GM12878 (cell line): ENCODE measurements at regions not wholly inside any gene's neighbourhood (a gene's known extent, or its start where the extent isn't known, plus 50 kb on each side); places are given as distances from the start of the nearest gene placed in this dataset.
"Not testable (repeated sequence)": the region's sequence is repeated elsewhere in the genome, so short reads cannot be mapped to it uniquely, and the experiment has no call there.

ENCODE experiments used
- ATAC-seq: fragments of 200-7000 bp; cut with Tn5 transposase; 3 replicates; pipeline ENCODE4 v1.9.1; 2020; ENCODE audit warnings: mild to moderate bottlenecking, moderate library complexity
- BruUV-seq: library from RNA; stranded (reverse); fragments of 400-500 nt; replicated peaks from 2 replicates; lab custom pipeline; 2021; lab: Mats Ljungman, UMichigan
- CTCF ChIA-PET: fragments of 300-600 bp; sonication (Branson Sonifier 250); formaldehyde crosslinking; extraction: SDS; loops from one replicate; lab custom pipeline; 2021; ENCODE audit warnings: inconsistent platforms; lab: Yijun Ruan, JAX
- POLR2A ChIA-PET: fragments of 350-600 bp; formaldehyde crosslinking; extraction: SDS; loops from one replicate; lab custom pipeline; 2021; ENCODE audit warnings: inconsistent platforms; lab: Charles Lee
- RAD21 ChIA-PET: fragments of 300-600 bp; sonication (Branson Sonifier 250); formaldehyde crosslinking; loops from one replicate; lab custom pipeline; 2023; ENCODE audit warnings: antibody characterized with exemption; ENCODE audit not compliant: unreplicated experiment; lab: Charles Lee
- SMC1A ChIA-PET: fragments of 300-600 bp; sonication (Branson Sonifier 250); formaldehyde crosslinking; loops from one replicate; lab custom pipeline; 2023; ENCODE audit not compliant: unreplicated experiment, uncharacterized antibody; lab: Charles Lee
- DNase-seq: peaks from one replicate; pipeline ENCODE4 v3.0.0-alpha.2; 2011; ENCODE audit warnings: low read depth, low spot score
- FAIRE-seq: peaks from 3 replicates; lab custom pipeline; 2011; peaks lifted over from hg19 to GRCh38; lab: Jason Lieb, UNC
- H2AFZ ChIP-seq: 2 replicates; pipeline ENCODE4 v1.6.0; 2011; ENCODE audit warnings: low read depth, low read length, control low read depth; ENCODE audit not compliant: control insufficient read depth
- H3K27ac ChIP-seq: 2 replicates; pipeline ENCODE4 v1.5.1; 2011; ENCODE audit warnings: control low read depth; ENCODE audit not compliant: control insufficient read depth, insufficient read depth
- H3K27me3 ChIP-seq, 2 experiments: replicated peaks in 1 of 2; 2 replicates each; pipeline versions ENCODE4 v1.6.0 to v1.6.1; 2011; ENCODE audit warnings: low read length in 1 of 2; ENCODE audit not compliant: control insufficient read depth in 2 of 2, insufficient read depth in 2 of 2
- H3K36me3 ChIP-seq, 2 experiments: 2 replicates each; pipeline ENCODE4 v1.5.1; 2011; ENCODE audit warnings: low read length in 1 of 2; ENCODE audit not compliant: control insufficient read depth in 2 of 2, insufficient read depth in 2 of 2
- H3K4me1 ChIP-seq: 2 replicates; pipeline ENCODE4 v1.6.1; 2011; ENCODE audit warnings: mild to moderate bottlenecking, low read length, moderate library complexity, mixed read lengths; ENCODE audit not compliant: control insufficient read depth, insufficient read depth
- H3K4me2 ChIP-seq: 2 replicates; pipeline ENCODE4 v1.6.0; 2011; ENCODE audit warnings: control low read depth; ENCODE audit not compliant: control insufficient read depth, insufficient read depth
- H3K4me3 ChIP-seq: fragments of 200-600 bp; sonication (generic); 2 replicates; pipeline ENCODE4 v1.5.1; 2016
- H3K79me2 ChIP-seq: 2 replicates; pipeline ENCODE4 v1.6.0; 2011; ENCODE audit warnings: low read length; ENCODE audit not compliant: control insufficient read depth, insufficient read depth
- H3K9ac ChIP-seq: 2 replicates; pipeline ENCODE4 v1.8.0; 2011; ENCODE audit warnings: low read length, control low read depth, mixed read lengths; ENCODE audit not compliant: control insufficient read depth, insufficient read depth
- H3K9me3 ChIP-seq: replicated peaks from 3 replicates; pipeline ENCODE4 v1.5.1; 2011; ENCODE audit warnings: mild to moderate bottlenecking, low read length; ENCODE audit not compliant: control insufficient read depth, insufficient read depth
- H4K20me1 ChIP-seq: 2 replicates; pipeline ENCODE4 v1.6.0; 2011; ENCODE audit not compliant: control insufficient read depth, insufficient read depth
- GABPA ChIP-seq: IDR thresholded peaks from 2 replicates; pipeline ENCODE4 v1.6.1; 2014; ENCODE audit warnings: antibody characterized with exemption, low read depth, mild to moderate bottlenecking, inconsistent platforms
- MTA2 ChIP-seq: fragments of 450-650 bp; IDR thresholded peaks from 2 replicates; pipeline ENCODE4 v1.6.1; 2016; ENCODE audit warnings: low read depth, mild to moderate bottlenecking, moderate library complexity
- NFIC ChIP-seq: IDR thresholded peaks from 2 replicates; pipeline ENCODE4 v1.6.1; 2012; ENCODE audit warnings: low read depth, mild to moderate bottlenecking, inconsistent platforms, low read length, moderate library complexity
- NFXL1 ChIP-seq: fragments of 450-650 bp; IDR thresholded peaks from 2 replicates; pipeline ENCODE4 v1.6.1; 2017; ENCODE audit warnings: antibody characterized with exemption, mild to moderate bottlenecking, borderline replicate concordance
- NFYA ChIP-seq: IDR thresholded peaks from 2 replicates; pipeline ENCODE4 v1.6.1; 2011; ENCODE audit warnings: low read depth, mild to moderate bottlenecking, low read length, improper control_type of control experiment, borderline replicate concordance
- NFYB ChIP-seq: IDR thresholded peaks from 2 replicates; pipeline ENCODE4 v1.6.1; 2011; ENCODE audit warnings: low read depth, mild to moderate bottlenecking, low read length, improper control_type of control experiment, moderate library complexity; ENCODE audit not compliant: insufficient read depth
- SRF ChIP-seq, 2 experiments: IDR thresholded peaks; 2 replicates each; pipeline ENCODE4 v1.6.1; 2011; ENCODE audit warnings: low read depth in 2 of 2, low read length in 2 of 2, mild to moderate bottlenecking in 1 of 2, moderate library complexity in 1 of 2
- WGBS: methylation state at CpG from one replicate; pipeline ENCODE4 v1.1.6; 2016; ENCODE audit warnings: low lambda C conversion rate; ENCODE audit not compliant: insufficient replicate concordance, insufficient coverage; ENCODE audit errors: missing lambda C conversion rate; 5-methylcytosine and 5-hydroxymethylcytosine counted together
- in situ Hi-C: fragments of 300-500 bp; cut with MboI; formaldehyde crosslinking; loops from 9 replicates; pipeline ENCODE4 v1.14.3; 2018; ENCODE audit warnings: mixed read lengths
- intact Hi-C: fragments of 100-400 bp; cut with micrococcal nuclease; formaldehyde crosslinking; loops from one replicate; pipeline ENCODE4 v1.14.2; 2022; ENCODE audit not compliant: unreplicated experiment
- TF ChIP-seq, protein P1 (sequence below): IDR thresholded peaks from 2 replicates; pipeline ENCODE4 v1.6.1; 2012; ENCODE audit warnings: low read depth, low read length, improper control_type of control experiment
- TF ChIP-seq, protein P2 (sequence below): fragments of 450-650 bp; conservative IDR thresholded peaks from 2 replicates; pipeline ENCODE4 v1.6.1; 2017; ENCODE audit warnings: mild to moderate bottlenecking, moderate library complexity

DNA sequence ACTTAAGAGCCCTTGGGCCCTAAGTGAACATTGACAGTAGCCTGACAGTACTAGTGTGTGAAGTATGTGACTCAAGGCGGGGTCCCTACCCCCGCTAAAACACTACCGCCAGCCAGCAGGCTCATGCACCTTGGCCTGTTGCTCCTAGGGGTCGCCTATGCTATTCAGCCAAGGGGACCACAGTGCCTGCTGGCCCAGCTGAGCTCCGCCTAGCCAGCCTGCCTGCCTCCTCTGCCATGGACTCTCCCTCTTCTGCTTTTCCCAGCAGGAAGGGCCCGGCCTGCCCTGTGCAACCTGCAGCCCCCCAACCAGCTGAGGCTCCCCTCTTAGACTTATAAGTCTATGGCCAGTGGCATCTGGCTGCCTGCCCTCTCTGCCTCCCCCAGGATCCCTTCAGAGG is 193.1 kb downstream of the MSX2 start:
- in situ Hi-C loops, SMC1A ChIA-PET, H3K27me3 ChIP-seq, ATAC-seq, CTCF ChIA-PET, H3K4me2 ChIP-seq, H3K4me1 ChIP-seq, H3K27ac ChIP-seq, RAD21 ChIA-PET, BruUV-seq, POLR2A ChIA-PET, H4K20me1 ChIP-seq, intact Hi-C loops, H2AFZ ChIP-seq, H3K79me2 ChIP-seq, H3K9ac ChIP-seq, DNase-seq, H3K9me3 ChIP-seq, H3K4me3 ChIP-seq, FAIRE-seq, H3K36me3 ChIP-seq: not testable (repeated sequence)
- WGBS = 32% methylated on average over 6 of the region's 6 CpGs

DNA sequence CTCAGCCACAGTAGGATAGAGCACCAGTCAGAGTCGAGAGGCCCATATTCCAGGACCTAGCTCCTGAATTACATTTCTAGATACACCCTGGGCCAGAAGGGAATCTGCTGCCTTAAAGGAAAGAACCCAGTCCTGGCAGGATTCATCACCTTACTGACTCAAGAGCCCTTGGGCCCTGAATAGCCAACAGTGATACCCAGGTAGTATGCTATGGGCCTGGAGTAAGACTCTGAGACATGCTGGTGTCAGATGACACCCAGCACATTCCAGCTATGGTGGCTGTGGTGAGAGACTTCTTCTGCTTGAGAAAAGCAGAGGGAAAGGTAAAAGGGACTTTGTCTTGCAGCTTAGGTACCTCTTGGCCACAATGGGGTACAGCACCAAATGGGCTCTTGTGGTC is 192.5 kb downstream of the MSX2 start:
- H3K4me2 ChIP-seq, H3K36me3 ChIP-seq, ATAC-seq, H2AFZ ChIP-seq, H3K79me2 ChIP-seq, BruUV-seq, H3K27ac ChIP-seq, H4K20me1 ChIP-seq, RAD21 ChIA-PET, H3K9ac ChIP-seq, H3K4me1 ChIP-seq, H3K27me3 ChIP-seq, DNase-seq, H3K4me3 ChIP-seq, intact Hi-C loops, POLR2A ChIA-PET, H3K9me3 ChIP-seq, in situ Hi-C loops, FAIRE-seq, CTCF ChIA-PET: not testable (repeated sequence)
- SMC1A ChIA-PET = interaction anchor here (0.6 kb wide), 1 partner anchor 305 kb away, joined by 3 read pairs; no protein-coding TSS in a partner anchor
- 25% methylated on average over 1 of the region's 1 CpG for WGBS

DNA sequence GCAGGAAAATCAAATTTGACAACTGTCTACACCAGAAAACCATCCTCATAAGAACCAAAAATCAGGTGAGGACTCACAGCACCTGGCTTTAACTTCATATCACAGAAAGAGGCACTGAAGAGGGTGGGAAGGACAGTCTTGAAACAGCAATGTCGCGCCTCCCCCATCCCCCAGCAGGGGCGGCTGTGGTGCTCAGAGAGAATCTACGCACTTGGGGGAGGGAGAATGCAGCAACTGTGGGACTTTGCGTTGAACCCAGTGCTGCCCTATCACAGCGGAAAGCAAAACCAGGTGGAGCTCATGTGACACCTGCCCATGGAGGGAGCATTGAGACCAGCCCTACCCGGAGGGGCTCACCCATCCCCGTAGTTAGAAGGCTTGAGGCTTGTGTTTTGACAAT is 191.8 kb downstream of the MSX2 start:
- DNase-seq (no peak), FAIRE-seq (no peak), ATAC-seq (no peak)
- RAD21 ChIA-PET = no interaction called here
- 58% methylated on average over 8 of the region's 8 CpGs for whole genome bisulfite sequencing
- H2AFZ ChIP-seq = no peak overlapping the region
- POLR2A ChIA-PET = no interaction called here
- H4K20me1 ChIP-seq = no peaks in the 10 kb centered on the region
- no peaks in the 10 kb centered on the region for H3K9me3 ChIP-seq
- SMC1A ChIA-PET = no interaction called here
- no peak overlapping the region for H3K27ac ChIP-seq
- no peaks in the 10 kb centered on the region for H3K36me3 ChIP-seq
- H3K4me2 ChIP-seq = no peak overlapping the region
- no peak overlapping the region for H3K9ac ChIP-seq
- no TSS peak for BruUV-seq
- intact Hi-C loops (no loop called here), in situ Hi-C loops (no loop called here)
- H3K27me3 ChIP-seq = no peaks in the 10 kb centered on the region
- no peaks in the 10 kb centered on the region for H3K79me2 ChIP-seq
- H3K4me3 ChIP-seq = no peak overlapping the region
- CTCF ChIA-PET = no interaction called here
- H3K4me1 ChIP-seq = no peaks in the 10 kb centered on the region
- no peak for TF ChIP-seq SRF (IDR thresholded peaks at IDR 0.05; ENCODE audit: low read depth in 2 of 2, low read length in 2 of 2)
- TF ChIP-seq NFYA = no peak
- no peak for TF ChIP-seq NFYB
- no peak for TF ChIP-seq MTA2
- TF ChIP-seq NFIC = no peak
- TF ChIP-seq, protein P1, sequence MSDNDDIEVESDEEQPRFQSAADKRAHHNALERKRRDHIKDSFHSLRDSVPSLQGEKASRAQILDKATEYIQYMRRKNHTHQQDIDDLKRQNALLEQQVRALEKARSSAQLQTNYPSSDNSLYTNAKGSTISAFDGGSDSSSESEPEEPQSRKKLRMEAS = no peak
- TF ChIP-seq GABPA = no peak
- TF ChIP-seq, protein P2, sequence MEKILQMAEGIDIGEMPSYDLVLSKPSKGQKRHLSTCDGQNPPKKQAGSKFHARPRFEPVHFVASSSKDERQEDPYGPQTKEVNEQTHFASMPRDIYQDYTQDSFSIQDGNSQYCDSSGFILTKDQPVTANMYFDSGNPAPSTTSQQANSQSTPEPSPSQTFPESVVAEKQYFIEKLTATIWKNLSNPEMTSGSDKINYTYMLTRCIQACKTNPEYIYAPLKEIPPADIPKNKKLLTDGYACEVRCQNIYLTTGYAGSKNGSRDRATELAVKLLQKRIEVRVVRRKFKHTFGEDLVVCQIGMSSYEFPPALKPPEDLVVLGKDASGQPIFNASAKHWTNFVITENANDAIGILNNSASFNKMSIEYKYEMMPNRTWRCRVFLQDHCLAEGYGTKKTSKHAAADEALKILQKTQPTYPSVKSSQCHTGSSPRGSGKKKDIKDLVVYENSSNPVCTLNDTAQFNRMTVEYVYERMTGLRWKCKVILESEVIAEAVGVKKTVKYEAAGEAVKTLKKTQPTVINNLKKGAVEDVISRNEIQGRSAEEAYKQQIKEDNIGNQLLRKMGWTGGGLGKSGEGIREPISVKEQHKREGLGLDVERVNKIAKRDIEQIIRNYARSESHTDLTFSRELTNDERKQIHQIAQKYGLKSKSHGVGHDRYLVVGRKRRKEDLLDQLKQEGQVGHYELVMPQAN = no peak
- TF ChIP-seq NFXL1 = no peak
